Femur (tissue), 1 donor: ENCODE measurements at regions not wholly inside any gene's neighbourhood (a gene's known extent, or its start where the extent isn't known, plus 50 kb on each side); places are given as distances from the start of the nearest gene placed in this dataset.
"Not testable (repeated sequence)": the region's sequence is repeated elsewhere in the genome, so short reads cannot be mapped to it uniquely, and the experiment has no call there.

Experiments used
- DNase-seq: peaks from one replicate; pipeline ENCODE4 v3.0.0-alpha.2; 2017

DNA sequence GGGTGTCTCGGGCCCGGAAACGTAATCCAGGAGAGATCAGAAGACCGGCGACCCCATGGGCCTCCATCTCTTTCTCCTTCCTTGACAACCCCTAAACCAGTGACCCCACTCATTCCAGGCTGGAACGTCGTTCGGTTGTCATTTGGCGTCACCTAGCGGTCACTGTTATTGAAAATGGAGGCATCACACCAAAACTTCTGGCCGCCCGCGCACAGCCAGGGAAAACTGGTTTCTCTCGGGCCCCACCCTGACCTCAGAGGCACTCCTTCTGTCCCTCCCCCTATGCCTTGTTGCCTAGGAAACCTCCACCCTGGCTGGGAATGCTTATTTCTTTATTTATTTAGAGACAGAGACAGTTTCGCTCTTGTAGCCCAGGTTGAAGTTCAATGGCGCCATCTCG lies 2327.3 kb upstream of the TPTE start:
- DNase-seq, result not testable (repeated sequence)

DNA sequence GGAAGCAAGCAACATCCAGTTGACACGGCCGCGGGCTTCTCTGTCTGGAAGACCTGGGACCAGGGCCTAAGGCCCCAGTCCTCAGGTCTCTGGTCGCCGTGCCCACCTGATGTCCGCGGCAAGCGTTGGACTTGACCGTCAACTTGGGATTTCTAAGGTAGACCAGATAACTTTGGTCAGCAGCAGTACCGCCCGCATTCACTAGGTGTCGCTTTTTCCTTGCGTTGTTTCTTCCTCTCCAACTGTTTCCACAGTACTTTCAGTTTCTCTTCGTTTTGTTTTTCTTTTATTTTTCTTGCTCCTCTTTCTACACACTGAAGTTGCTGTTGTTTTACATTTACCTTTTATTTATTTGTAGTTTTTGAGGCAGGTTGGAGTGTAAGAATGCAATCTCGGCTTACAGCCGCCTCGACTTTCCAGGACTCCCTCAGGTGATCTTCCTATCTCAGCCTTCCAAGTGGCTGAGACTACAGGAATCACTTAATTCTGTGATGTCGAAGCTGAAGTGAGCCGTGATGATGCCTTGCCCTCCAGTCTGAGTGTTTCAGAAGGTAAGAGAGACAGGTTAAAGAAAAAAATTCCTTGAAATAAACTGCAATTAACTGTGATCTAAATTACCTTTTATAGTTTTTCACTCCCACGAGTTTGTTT lies 2323.9 kb upstream of the TPTE start:
- DNase-seq, result not testable (repeated sequence)

DNA sequence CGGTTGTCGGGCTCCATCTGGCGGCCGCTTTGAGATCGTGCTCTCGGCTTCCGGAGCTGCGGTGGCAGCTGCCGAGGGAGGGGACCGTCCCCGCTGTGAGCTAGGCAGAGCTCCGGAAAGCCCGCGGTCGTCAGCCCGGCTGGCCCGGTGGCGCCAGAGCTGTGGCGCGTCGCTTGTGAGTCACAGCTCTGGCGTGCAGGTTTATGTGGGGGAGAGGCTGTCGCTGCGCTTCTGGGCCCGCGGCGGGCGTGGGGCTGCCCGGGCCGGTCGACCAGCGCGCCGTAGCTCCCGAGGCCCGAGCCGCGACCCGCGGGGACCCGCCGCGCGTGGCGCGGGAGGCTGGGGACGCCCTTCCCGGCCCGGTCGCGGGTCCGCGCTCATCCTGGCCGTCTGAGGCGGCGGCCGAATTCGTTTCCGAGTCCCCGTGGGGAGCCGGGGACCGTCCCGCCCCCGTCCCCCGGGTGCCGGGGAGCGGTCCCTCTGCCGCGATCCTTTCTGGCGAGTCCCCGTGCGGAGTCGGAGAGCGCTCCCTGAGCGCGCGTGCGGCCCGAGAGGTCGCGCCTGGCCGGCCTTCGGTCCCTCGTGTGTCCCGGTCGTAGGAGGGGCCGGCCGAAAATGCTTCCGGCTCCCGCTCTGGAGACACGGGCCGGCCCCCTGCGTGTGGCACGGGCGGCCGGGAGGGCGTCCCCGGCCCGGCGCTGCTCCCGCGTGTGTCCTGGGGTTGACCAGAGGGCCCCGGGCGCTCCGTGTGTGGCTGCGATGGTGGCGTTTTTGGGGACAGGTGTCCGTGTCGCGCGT lies 2316.1 kb upstream of the TPTE start:
- DNase-seq, result not testable (repeated sequence)

DNA sequence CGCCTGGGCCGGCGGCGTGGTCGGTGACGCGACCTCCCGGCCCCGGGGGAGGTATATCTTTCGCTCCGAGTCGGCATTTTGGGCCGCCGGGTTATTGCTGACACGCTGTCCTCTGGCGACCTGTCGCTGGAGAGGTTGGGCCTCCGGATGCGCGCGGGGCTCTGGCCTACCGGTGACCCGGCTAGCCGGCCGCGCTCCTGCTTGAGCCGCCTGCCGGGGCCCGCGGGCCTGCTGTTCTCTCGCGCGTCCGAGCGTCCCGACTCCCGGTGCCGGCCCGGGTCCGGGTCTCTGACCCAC lies 2315.5 kb upstream of the TPTE start:
- not testable (repeated sequence) for DNase-seq

DNA sequence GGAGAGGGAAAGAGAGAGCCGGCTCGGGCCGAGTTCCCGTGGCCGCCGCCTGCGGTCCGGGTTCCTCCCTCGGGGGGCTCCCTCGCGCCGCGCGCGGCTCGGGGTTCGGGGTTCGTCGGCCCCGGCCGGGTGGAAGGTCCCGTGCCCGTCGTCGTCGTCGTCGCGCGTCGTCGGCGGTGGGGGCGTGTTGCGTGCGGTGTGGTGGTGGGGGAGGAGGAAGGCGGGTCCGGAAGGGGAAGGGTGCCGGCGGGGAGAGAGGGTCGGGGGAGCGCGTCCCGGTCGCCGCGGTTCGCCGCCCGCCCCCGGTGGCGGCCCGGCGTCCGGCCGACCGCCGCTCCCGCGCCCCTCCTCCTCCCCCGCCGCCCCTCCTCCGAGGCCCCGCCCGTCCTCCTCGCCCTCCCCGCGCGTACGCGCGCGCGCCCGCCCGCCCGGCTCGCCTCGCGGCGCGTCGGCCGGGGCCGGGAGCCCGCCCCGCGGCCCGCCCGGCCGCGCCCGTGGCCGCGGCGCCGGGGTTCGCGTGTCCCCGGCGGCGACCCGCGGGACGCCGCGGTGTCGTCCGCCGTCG lies 2308.3 kb upstream of the TPTE start:
- DNase-seq, result not testable (repeated sequence)

DNA sequence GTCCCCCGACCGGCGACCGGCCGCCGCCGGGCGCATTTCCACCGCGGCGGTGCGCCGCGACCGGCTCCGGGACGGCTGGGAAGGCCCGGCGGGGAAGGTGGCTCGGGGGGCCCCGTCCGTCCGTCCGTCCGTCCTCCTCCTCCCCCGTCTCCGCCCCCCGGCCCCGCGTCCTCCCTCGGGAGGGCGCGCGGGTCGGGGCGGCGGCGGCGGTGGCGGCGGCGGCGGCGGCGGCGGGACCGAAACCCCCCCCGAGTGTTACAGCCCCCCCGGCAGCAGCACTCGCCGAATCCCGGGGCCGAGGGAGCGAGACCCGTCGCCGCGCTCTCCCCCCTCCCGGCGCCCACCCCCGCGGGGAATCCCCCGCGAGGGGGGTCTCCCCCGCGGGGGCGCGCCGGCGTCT lies 2306.8 kb upstream of the TPTE start:
- DNase-seq, result not testable (repeated sequence)

DNA sequence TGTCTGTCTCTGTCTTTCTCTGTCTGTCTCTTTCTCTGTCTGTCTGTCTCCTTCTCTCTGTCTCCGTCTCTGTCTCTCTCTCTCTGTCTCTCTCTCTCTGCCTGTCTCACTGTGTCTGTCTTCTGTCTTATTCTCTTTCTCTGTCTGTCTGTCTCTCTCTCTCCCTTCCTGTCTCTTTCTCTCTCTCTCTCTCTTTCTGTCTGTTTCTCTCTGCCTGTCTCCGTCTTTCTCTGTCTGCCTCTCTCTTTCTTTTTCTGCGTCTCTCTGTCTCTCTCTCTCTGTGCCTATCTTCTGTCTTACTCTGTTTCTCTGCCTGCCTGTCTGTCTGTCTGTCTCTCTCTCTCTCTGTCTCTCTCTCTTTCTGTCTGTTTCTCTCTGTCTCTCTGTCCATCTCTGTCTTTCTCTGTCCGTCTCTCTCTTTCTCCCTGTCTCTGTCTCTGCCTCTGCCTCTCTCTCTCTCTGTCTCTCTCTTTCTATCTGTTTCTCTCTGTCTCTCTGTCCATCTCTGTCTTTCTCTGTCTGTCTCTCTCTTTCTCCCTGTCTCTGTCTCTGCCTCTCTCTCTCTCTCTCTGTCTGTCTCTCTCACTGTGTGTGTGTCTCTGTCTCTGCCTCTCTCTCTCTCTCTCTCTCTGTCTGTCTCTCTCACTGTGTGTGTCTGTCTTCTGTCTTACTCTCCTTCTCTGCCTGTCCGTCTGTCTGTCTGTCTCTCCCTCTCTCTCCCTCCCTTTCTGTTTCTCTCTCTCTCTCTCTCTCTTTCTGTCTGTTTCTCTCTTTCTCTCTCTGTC lies 2291.8 kb upstream of the TPTE start:
- not testable (repeated sequence) for DNase-seq

DNA sequence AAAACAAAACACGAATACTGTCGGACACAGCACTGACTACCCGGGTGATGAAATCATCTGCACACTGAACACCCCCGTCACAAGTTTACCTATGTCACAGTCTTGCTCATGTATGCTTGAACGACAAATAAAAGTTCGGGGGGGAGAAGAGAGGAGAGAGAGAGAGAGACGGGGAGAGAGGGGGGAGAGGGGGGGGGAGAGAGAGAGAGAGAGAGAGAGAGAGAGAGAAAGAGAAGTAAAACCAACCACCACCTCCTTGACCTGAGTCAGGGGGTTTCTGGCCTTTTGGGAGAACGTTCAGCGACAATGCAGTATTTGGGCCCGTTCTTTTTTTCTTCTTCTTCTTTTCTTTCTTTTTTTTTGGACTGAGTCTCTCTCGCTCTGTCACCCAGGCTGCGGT lies 2290.1 kb upstream of the TPTE start:
- not testable (repeated sequence) for DNase-seq

DNA sequence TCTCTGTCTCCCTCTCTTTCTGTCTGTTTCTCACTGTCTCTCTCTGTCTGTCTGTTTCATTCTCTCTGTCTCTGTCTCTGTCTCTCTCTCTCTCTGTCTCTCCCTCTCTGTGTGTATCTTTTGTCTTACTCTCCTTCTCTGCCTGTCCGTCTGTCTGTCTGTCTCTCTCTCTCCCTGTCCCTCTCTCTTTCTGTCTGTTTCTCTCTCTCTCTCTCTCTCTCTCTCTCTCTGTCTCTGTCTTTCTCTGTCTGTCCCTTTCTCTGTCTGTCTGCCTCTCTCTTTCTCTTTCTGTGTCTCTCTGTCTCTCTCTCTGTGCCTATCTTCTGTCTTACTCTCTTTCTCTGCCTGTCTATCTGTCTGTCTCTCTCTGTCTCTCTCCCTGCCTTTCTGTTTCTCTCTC lies 2288.4 kb upstream of the TPTE start:
- DNase-seq, result not testable (repeated sequence)

DNA sequence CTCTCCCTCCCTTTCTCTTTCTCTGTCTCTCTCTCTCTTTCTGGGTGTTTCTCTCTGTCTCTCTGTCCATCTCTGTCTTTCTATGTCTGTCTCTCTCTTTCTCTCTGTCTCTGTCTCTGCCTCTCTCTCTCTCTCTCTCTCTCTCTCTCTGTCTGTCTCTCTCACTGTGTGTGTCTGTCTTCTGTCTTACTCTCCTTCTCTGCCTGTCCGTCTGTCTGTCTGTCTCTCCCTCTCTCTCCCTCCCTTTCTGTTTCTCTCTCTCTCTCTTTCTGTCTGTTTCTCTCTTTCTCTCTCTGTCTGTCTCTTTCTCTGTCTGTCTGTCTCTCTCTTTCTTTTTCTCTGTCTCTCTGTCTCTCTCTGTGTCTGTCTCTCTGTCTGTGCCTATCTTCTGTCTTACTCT lies 2287.3 kb upstream of the TPTE start:
- not testable (repeated sequence) for DNase-seq

DNA sequence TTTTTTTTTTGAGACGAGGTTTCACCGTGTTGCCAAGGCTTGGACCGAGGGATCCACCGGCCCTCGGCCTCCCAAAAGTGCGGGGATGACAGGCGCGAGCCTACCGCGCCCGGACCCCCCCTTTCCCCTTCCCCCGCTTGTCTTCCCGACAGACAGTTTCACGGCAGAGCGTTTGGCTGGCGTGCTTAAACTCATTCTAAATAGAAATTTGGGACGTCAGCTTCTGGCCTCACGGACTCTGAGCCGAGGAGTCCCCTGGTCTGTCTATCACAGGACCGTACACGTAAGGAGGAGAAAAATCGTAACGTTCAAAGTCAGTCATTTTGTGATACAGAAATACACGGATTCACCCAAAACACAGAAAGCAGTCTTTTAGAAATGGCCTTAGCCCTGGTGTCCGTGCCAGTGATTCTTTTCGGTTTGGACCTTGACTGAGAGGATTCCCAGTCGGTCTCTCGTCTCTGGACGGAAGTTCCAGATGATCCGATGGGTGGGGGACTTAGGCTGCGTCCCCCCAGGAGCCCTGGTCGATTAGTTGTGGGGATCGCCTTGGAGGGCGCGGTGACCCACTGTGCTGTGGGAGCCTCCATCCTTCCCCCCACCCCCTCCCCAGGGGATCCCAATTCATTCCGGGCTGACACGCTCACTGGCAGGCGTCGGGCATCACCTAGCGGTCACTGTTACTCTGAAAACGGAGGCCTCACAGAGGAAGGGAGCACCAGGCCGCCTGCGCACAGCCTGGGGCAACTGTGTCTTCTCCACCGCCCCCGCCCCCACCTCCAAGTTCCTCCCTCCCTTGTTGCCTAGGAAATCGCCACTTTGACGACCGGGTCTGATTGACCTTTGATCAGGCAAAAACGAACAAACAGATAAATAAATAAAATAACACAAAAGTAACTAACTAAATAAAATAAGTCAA lies 2276.4 kb upstream of the TPTE start:
- not testable (repeated sequence) for DNase-seq

DNA sequence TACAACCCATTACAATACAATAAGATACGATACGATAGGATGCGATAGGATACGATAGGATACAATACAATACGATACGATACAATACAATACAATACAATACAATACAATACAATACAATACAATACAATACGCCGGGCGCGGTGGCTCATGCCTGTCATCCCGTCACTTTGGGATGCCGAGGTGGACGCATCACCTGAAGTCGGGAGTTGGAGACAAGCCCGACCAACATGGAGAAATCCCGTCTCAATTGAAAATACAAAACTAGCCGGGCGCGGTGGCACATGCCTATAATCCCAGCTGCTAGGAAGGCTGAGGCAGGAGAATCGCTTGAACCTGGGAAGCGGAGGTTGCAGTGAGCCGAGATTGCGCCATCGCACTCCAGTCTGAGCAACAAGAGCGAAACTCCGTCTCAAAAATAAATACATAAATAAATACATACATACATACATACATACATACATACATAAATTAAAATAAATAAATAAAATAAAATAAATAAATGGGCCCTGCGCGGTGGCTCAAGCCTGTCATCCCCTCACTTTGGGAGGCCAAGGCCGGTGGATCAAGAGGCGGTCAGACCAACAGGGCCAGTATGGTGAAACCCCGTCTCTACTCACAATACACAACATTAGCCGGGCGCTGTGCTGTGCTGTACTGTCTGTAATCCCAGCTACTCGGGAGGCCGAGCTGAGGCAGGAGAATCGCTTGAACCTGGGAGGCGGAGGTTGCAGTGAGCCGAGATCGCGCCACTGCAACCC lies 2275.6 kb upstream of the TPTE start:
- DNase-seq, result not testable (repeated sequence)

DNA sequence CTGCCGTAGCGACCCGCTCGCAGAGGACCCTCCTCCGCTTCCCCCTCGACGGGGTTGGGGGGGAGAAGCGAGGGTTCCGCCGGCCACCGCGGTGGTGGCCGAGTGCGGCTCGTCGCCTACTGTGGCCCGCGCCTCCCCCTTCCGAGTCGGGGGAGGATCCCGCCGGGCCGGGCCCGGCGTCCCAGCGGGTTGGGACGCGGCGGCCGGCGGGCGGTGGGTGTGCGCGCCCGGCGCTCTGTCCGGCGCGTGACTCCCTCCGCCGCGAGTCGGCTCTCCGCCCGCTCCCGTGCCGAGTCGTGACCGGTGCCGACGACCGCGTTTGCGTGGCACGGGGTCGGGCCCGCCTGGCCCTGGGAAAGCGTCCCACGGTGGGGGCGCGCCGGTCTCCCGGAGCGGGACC lies 2269.7 kb upstream of the TPTE start:
- not testable (repeated sequence) for DNase-seq

DNA sequence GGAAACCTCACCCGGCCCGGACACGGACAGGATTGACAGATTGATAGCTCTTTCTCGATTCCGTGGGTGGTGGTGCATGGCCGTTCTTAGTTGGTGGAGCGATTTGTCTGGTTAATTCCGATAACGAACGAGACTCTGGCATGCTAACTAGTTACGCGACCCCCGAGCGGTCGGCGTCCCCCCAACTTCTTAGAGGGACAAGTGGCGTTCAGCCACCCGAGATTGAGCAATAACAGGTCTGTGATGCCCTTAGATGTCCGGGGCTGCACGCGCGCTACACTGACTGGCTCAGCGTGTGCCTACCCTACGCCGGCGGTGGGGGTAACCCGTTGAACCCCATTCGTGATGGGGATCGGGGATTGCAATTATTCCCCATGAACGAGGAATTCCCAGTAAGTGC lies 2266.3 kb upstream of the TPTE start:
- DNase-seq, result not testable (repeated sequence)

DNA sequence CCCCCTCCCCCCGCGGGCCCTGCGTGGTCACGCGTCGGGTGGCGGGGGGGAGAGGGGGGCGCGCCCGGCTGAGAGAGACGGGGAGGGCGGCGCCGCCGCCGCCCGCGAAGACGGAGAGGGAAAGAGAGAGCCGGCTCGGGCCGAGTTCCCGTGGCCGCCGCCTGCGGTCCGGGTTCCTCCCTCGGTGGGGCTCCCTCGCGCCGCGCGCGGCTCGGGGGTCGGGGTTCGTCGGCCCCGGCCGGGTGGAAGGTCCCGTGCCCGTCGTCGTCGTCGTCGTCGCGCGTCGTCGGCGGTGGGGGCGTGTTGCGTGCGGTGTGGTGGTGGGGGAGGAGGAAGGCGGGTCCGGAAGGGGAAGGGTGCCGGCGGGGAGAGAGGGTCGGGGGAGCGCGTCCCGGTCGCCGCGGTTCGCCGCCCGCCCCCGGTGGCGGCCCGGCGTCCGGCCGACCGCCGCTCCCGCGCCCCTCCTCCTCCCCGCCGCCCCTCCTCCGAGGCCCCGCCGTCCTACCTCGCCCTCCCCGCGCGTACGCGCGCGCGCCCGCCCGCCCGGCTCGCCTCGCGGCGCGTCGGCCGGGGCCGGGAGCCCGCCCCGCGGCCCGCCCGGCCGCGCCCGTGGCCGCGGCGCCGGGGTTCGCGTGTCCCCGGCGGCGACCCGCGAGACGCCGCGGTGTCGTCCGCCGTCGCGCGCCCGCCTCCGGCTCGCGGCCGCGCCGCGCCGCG lies 2264.1 kb upstream of the TPTE start:
- peak; percentile 8 for DNase-seq

DNA sequence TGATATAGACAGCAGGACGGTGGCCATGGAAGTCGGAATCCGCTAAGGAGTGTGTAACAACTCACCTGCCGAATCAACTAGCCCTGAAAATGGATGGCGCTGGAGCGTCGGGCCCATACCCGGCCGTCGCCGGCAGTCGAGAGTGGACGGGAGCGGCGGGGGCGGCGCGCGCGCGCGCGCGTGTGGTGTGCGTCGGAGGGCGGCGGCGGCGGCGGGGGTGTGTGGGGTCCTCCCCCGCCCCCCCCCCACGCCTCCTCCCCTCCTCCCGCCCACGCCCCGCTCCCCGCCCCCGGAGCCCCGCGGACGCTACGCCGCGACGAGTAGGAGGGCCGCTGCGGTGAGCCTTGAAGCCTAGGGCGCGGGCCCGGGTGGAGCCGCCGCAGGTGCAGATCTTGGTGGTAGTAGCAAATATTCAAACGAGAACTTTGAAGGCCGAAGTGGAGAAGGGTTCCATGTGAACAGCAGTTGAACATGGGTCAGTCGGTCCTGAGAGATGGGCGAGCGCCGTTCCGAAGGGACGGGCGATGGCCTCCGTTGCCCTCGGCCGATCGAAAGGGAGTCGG lies 2261.2 kb upstream of the TPTE start:
- DNase-seq, result not testable (repeated sequence)
